Ureter (tissue), 1 donor: ENCODE measurements at regions not wholly inside any gene's neighbourhood (a gene's known extent, or its start where the extent isn't known, plus 50 kb on each side); places are given as distances from the start of the nearest gene placed in this dataset.
"Not testable (repeated sequence)": the region's sequence is repeated elsewhere in the genome, so short reads cannot be mapped to it uniquely, and the experiment has no call there.

Experiments used
- DNase-seq: peaks from one replicate; pipeline ENCODE4 v3.0.0-alpha.2; 2020; ENCODE audit warnings: low spot score
- donor health status: DM: yes; HTN: yes; CAD: no.

DNA sequence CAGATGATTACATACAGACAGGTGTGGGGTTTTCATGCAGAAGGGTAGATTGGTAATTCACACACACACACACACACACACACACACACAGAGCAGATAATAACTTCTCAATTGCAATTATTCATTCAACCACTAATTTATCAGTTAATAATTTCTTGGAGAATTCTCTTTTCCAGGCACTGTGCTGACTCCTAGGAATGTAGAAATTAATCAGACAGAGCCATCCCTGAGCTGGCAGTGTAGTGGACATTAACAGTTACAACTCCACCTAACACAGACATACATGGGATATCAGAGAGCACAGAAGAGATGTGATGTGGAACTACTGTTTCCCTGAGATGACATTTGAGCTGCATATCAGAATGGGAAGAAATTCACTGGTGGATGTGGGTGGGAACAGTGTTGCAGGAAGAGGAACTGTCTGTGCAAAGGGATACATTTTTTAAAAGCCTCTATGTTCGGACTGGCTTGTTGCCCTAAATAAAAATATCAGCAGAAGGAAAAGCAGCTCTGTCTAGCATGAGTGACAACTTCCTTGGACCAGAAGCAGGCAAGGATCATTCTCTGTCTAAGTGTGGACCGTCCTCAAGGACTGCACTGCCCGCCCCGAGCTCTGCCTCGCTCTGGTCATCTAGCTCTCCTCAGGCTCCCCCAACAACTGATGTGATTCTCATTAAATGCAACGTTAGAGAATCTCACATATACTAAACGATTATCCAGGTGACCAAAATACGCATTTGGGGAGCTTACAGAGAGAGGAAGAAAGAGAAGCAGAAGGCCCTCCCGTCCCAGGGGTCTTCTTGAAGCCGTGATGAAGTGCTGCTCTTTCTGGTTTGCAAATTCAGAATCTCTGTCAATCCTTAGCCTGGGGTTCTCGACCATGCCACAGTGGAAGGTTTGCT is 173.4 kb upstream of the TRIB2 start:
- no peak for DNase-seq

DNA sequence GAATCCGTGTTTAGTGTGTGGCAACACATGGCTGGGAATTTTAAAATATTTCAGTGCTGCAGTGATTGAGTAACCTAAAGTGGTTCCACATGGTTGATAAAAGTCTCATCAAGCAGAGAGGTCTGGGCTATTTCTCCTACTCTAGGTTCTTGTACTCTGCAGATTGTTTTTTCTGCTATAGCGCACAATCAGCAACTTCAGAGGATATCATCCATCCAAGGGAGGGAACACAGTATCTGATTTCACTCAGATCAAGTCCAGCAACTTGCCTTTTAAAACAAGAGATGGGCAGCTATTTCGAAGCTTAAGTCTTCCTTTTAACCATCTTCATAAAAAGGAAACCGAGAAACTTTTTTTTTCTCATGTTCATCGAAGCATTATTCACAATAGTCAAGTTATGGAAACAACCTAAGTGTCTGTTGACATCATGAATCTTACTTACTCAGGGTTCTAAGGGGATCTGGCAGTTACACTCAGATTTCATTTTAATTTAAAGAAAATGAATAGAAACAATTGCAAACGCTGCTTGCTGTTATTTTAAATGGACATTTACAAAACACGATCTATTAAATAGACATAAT is 172.7 kb upstream of the TRIB2 start:
- no peak for DNase-seq

DNA sequence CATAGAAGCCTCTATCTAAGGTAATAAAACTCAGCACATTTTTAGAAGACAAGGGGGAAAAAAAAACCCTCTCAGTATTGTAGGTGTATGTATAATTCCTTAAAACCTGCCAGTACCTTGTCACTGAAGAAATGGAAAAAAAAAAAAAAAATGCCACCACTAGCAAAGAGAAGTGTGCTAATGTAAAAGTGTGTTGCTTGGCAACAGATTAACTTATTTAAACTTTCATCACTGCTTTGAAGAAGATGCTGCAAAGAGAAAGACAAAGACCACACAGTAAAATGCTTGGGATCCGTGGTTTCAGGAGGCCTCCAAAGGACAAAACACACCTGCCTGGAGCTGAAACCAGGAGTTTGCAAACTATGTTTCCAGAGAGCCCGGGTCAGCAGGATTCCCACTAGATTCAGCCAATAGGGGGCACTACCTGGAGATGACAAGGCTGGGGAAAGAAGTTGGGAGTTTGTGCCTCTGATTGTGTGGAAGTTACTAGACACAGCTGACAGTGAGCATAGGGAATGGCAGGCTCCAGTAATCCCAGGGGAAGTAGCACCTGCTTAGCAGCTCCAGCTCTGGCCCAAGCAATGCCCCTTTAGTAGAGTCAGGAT is 169.1 kb upstream of the TRIB2 start:
- DNase-seq, result no peak

DNA sequence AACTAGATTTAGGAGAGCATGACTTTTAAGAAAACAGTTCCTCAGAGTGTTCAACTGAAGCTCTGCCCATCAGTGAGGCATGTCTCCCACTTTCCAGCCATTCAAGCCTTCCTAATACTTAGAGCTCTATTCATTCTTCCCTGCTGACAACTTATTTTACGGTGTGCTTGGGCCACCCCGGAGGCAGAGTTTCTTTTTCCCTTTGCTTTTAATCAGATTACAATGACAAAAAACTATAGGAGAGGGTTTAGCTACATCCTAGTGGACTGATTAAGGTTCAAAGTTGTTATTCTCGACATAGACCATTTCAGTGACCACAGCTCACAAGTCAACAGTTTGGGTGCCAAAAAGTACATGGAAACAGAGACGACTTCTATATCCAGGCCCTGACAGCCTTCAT is 167.8 kb upstream of the TRIB2 start:
- no peak for DNase-seq

DNA sequence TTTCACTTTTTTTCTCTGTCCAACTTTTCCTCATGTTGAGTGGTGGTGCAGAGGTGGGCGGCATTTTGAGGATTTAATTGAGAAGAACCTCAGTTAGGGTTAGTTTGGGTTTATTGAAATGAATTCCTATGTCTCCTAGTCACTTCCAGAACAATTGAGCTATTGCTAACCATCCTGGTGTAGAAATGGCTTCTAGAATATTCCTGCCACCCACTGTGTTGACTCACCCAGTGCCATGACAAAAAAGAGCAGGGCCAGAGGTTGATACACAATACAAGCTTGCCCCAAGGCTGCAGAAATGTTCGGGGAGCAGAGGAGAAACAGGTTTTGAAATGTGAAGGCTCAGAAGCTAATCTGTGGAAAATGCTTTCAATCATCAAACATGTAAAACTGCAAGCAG is 167.1 kb upstream of the TRIB2 start:
- no peak for DNase-seq

DNA sequence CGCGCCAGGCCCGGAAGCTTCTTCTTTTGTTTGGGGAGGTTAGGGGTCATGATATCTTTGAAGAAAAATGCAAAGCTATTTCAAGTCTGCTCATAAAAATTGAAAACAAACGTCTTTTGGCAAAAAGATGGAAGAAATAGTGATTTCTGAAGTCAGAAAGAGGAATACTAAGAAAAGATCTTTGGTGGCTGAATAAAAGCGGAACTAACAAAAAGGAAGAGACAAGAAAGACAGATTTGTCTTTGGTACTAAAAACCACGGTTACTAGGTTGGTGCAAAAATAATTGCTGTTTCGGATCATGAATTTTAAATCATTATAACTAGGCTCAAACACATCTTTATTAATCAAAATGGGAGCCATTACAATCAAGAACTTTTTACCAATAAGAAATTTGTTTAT is 164.6 kb upstream of the TRIB2 start:
- no peak for DNase-seq

DNA sequence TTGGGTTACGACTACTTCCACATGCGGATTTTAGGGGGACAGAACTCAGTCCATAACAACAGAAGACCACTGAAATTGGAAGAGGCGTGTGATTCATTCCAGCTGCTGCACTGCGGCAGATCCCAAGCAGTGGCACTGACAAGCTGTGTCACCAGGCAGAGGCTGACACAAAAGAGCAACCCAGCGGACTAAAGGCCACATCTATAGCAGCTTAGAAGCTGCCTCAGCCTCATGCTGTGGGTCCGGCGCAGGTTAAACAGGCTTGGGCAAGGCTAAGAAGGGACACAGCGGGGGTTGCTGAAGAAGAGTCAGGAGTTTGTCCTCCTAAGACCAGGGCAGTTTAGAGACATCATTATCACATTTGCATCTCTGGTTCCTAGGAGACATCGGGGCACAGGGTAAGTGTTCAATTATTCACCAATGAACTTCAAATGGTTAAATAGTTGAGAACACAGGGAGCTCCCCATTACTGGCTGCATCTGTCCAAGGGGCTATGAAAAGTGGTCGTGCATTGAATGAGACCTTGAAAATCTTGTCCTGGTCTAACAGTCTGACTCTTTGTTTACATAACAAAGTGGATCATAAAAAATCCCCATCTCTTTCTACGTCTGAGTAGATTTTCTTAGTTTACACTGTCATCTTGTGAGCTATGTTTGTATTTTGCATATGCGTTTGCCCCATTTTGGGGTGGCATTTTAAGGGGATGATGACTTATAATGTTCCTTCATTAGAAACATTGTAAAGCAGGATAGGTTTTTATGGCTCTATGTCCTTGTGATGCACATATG is 162.3 kb upstream of the TRIB2 start:
- DNase-seq, result no peak

DNA sequence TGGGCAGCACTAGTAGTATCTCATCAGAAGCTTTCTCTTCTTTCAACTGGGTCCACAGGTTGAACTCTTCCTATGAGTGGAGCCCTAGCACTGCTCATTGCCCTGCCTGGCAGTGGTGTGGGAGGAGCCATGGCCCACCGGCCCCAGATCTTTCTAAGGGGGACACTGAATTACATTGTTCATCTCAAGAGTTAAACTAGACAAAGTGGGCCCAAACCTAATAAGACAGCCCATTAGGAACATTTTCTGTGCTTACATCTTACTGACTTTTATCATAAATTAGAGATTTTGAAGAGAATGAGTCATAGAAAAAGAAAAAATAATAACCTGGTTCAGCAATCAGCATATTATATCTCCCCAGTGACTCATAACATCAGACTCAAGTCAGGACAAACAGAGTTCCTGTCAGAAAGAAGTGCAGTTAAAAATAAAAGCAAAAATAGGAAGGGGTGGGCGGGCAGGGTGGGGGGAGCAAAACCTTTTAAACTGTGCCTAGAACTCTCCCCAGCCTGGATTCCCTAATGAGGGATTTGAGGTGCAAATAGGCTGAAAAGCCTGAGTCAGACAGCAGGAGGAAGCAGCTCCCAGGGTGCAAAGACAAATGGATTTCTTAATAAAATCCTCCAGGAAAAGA is 161.6 kb upstream of the TRIB2 start:
- no peak for DNase-seq

DNA sequence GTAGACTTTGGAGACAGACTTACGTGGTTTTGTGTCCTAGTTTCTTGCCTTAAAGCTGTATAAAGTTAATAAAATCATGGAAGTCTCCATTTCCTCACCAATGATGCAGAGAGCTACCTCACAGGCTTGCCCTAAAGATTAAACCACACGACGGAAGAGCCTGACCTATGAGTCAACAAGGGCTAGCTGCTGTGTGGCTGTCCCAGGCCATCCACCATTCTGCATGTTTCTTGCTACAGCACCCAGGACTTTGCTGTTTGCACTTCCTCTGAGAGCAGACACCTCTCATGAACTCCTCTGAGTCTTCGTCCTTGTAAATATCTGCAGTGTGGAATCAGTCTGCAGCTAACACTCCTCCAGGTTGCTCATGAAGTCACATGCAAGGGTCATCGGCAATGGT is 160.0 kb upstream of the TRIB2 start:
- DNase-seq, result no peak

DNA sequence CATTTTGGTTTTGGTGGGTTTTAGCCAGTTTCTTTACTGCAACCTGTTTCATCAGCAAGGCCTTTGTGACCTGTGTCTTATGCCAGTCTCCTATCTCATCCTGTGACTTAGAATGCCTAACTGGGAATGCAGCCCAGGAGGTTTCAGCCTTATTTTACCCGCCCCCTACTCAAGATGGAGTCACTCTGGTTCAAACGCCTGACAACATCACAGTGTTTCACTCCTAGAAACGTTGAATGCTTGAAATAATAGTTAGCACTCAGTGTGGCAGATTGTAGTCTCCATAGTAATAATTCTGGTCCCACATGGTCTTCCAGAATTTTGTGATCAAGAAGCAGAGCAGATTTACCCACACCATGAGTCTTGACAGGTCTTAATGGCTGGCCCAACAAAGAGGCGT is 159.0 kb upstream of the TRIB2 start:
- no peak for DNase-seq

DNA sequence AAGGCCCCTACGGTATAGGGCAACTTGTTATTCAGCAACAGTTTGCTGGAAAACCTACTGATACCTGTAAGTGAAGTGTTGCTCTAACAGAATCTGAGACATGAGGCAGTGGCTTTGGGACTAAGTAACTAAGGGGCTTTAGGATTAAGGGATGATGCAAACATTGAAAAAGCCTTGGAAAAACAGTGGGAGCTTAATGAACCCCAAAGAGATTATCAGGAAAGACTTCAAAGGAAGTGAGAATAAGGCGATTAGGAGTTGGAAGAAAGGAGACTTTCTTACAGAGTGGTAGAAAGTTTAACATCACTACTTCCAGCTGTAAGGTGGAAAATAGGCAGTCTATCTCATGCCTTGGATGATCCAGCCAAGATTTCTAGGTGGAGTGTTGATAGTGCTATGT is 158.2 kb upstream of the TRIB2 start:
- no peak for DNase-seq

DNA sequence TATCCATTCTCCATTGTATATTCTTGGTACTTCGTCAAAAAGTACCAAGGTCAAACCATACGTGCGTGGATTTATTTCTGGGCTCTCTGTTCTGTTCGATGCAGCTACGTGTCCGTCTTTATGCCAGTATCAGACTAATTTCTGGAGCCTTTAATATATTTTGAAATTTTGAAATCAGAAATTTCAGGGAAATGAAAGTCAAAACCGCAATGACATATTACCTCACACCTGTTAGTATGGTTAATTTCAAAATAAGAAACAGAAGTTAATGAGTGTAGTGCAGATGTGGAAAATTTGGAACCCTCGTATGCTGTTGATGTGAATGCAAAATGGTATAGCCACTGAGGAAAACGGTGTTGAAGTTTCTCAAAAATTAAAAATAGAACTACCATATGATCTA is 156.1 kb upstream of the TRIB2 start:
- DNase-seq, result no peak

DNA sequence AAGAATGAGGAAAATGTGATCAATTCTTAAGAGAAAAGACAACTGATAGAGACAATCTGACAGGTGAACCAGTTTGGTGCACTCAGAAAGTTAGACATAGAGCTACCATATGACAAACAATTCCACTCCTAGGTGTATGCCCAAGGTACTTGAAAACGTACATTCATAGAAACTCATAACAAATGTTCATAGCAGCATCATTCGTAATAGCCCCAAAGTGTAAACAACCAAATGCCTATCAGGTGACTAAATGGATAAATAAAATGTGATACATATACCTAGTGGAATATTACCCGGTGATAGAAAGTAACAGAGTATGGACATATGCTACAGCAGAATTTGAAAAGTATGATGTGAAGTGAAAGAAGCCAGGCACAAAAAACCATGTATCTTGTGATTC is 149.3 kb upstream of the TRIB2 start:
- no peak for DNase-seq

DNA sequence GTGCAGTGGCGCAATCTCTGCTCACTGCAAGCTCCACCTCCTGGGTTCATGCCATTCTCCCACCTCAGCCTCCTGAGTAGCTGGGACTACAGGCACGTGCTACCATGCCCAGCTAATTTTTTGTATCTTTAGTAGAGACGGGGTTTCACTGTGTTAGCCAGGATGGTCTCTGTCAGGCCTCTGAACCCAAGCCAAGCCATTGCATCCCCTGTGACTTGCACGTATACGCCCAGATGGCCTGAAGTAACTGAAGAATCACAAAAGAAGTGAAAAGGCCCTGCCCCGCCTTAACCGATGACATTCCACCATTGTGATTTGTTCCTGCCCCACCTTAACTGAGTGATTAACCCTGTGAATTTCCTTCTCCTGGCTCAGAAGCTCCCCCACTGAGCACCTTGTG is 147.2 kb upstream of the TRIB2 start:
- not testable (repeated sequence) for DNase-seq

DNA sequence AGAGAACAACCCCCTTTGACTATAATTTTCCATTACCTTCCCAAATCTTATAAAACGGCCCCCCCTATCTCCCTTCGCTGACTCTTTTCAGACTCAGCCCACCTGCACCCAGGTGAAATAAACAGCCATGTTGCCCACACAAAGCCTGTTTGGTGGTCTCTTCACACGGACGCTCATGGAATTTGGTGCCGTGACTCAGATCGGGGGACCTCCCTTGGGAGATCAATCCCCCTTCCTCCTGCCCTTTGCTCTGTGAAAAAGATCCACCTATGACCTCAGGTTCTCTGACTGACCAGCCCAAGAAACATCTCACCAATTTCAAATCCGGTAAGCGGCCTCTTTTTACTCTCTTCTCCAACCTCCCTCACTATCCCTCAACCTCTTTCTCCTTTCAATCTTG is 146.8 kb upstream of the TRIB2 start:
- not testable (repeated sequence) for DNase-seq

DNA sequence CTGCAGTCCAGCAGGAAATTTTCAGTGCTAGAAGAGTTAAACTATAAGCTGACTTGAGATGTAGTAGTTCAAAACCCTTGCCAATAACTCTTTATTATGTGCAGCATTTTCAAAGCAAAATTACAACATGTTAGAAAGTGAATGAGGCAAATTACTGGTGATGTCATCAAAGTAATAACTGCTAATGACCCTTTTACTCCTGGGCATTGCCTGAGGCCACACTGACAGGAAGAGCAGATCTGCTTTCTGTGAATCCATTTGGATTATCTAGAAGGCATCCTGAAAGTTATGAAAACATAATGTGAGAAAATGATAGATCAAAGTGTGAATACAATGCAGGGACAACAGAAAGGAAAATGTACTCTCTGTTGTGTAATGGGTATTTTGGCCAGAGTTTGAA is 139.6 kb upstream of the TRIB2 start:
- DNase-seq, result no peak

DNA sequence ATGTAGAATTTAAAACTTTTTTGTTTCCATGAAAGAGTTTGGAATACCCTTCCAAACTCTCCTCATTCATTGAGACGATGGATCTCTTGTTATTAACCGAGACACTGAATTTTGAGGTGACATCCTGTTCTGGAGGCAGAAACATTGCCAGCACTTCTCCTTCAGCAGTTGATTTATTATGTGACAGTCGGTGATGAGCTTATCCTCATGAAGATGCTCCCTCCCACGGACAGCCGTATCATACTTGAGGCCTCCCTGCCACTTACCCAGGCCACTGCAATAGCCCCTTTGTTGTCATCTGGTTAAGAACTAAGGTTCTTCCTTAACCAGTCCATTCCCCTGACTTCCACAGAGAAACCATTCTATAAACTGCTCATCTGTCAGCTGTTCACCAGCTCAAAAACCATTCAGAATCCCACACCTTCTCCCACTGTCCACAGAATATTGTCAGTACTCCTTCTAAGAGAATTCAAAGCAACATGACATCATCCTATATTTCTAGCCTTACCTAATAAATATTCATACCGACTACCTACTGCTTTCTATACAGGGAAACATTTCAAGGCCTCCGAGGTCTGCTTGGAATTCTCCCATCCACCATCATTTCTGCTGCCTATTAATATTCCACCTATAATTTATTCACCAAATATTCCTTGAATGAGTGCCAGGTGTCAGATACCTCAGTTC is 139.0 kb upstream of the TRIB2 start:
- no peak for DNase-seq

DNA sequence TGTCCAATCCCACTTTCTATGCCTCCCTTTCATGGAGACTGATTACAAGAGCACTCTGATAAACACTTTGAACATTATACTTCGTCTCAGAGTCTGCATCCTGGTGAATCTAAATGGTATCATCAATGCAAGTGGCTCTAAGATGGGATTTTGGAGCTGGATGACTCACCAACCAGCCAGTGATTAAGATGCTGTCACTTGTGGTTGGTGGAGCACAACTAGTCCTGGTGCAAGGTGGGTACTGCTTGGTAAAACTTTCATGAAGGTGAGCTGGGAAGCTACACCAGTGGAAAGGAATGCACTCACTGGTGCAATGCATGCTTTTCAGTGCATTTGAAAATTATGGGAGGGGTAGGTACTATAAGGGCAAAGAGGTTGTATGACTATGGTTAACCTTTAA is 137.7 kb upstream of the TRIB2 start:
- DNase-seq, result no peak

DNA sequence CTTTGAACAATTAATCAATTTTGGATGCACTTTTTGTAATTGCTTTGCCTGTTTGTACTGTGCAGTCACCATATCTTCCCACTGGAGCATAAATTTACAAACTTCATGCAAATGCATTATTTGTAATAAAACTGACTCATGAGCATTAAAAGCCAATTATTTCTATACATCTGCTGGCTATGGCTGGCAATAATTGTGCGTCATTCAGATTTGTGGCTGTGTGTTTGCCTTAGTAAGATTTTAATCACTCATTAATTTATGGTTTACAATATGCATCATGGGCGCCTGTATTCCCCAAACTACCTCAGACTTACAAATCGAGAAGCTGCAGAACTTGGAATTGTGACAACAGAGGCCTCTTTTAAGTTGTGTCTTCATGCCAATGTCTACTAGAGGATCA is 132.4 kb upstream of the TRIB2 start:
- no peak for DNase-seq

DNA sequence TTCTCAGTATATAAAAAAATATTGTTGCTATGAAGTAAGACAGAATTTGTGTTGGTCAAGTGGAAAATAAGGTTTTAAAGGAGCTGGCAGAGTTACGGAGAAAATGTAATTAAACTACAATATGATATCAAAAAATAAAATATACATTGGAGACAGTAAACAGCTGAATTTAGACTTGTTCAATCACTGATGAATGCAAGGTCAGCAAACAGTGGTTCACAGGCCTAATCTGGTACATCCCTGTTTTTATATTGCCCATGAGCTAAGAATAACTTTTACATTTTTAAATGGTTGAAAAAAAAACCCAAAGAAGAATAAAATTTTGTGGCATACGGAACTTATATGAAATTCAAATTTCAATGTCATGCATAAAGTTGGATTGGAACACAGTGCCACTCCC is 131.0 kb upstream of the TRIB2 start:
- no peak for DNase-seq

DNA sequence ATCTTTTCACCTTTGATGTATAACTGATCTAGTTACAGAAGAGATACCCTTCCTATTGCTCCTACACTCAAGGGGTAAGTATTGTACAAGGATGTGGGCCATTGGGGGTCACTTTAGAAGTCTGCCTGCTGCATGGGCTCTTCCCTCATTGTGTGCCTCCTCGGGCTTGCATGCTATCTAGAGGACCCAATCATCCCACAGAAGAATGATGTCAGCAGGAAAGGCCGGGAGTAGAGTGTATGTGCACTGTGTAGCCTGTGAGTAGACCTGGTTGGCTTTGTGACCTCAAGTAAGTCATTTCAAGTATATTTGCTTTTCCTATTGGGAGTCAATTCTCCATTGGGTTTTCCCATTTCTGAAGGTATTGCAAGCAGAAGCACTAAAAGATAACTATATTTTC is 129.5 kb upstream of the TRIB2 start:
- no peak for DNase-seq
